HFFc6 (cell line): ENCODE measurements at regions not wholly inside any gene's neighbourhood (a gene's known extent, or its start where the extent isn't known, plus 50 kb on each side); places are given as distances from the start of the nearest gene placed in this dataset.

ENCODE experiments used
- DNase-seq: peaks from one replicate; pipeline ENCODE4 v3.0.0-alpha.2; 2018
- H3K27ac Mint-ChIP-seq: 2 replicates; pipeline ENCODE4 v1.8.0; 2020; ENCODE audit warnings: mild to moderate bottlenecking, mixed read lengths
- H3K27me3 Mint-ChIP-seq: 2 replicates; pipeline ENCODE4 v1.8.0; 2021; ENCODE audit warnings: mild to moderate bottlenecking, moderate library complexity, mixed read lengths; ENCODE audit not compliant: insufficient read depth
- H3K36me3 Mint-ChIP-seq: 2 replicates; pipeline ENCODE4 v1.8.0; 2021; ENCODE audit warnings: low read depth, mixed read lengths
- H3K4me1 Mint-ChIP-seq: 2 replicates; pipeline ENCODE4 v1.8.0; 2020; ENCODE audit warnings: low read depth, mixed read lengths
- H3K4me3 Mint-ChIP-seq: 2 replicates; pipeline ENCODE4 v1.8.0; 2020; ENCODE audit warnings: mild to moderate bottlenecking, moderate library complexity, mixed read lengths
- H3K9me3 Mint-ChIP-seq: 2 replicates; pipeline ENCODE4 v1.8.0; 2020; ENCODE audit warnings: mild to moderate bottlenecking, mixed read lengths
- CTCF ChIP-seq: fragments of 200-600 bp; sonication (generic); IDR thresholded peaks from 2 replicates; pipeline ENCODE4 v1.5.0; 2021; ENCODE audit warnings: antibody characterized with exemption, mild to moderate bottlenecking

- no peak for DNase-seq
- Mint-ChIP-seq H3K27ac (no peak overlapping the region), H3K4me1 (no peaks in the 10 kb centered on the region)
Observed at GRCh38 chr12:18818579-18819268, 80.8 kb downstream of the CAPZA3 start.

GRCh38 chr12:18819484-18819883 lies 81.6 kb downstream of the CAPZA3 start:
- no peak for TF ChIP-seq CTCF
- no peaks in the 10 kb centered on the region for H3K4me1 Mint-ChIP-seq
- no peaks in the 10 kb centered on the region for H3K36me3 Mint-ChIP-seq
- no peaks in the 10 kb centered on the region for H3K9me3 Mint-ChIP-seq
- H3K27ac Mint-ChIP-seq, result no peak overlapping the region
- no peak for DNase-seq
- H3K4me3 Mint-ChIP-seq, result no peak overlapping the region
- no peaks in the 10 kb centered on the region for H3K27me3 Mint-ChIP-seq

More at GRCh38 chr12:18818579-18819268, 80.8 kb downstream of the CAPZA3 start:
- H3K4me3 Mint-ChIP-seq, result no peak overlapping the region
- TF ChIP-seq CTCF, result no peak
- H3K9me3 Mint-ChIP-seq, result no peaks in the 10 kb centered on the region
- H3K36me3 Mint-ChIP-seq, result no peaks in the 10 kb centered on the region
- no peaks in the 10 kb centered on the region for H3K27me3 Mint-ChIP-seq

- H3K4me1 Mint-ChIP-seq, result no peaks in the 10 kb centered on the region
- H3K4me3 Mint-ChIP-seq, result no peak overlapping the region
Observed at GRCh38 chr12:18823461-18823860, 85.5 kb downstream of the CAPZA3 start.

GRCh38 chr12:18824287-18824686 lies 86.4 kb downstream of the CAPZA3 start:
- no peaks in the 10 kb centered on the region for H3K27me3 Mint-ChIP-seq
- peaks cover 11% of the 10 kb centered on the region for H3K9me3 Mint-ChIP-seq
- no peak for TF ChIP-seq CTCF
- H3K36me3 Mint-ChIP-seq, result peaks cover 3% of the 10 kb centered on the region; the same call in 1 of the 2 replicates
- no peak for DNase-seq
- H3K27ac Mint-ChIP-seq, result no peak overlapping the region
- no peaks in the 10 kb centered on the region for H3K4me1 Mint-ChIP-seq
- no peak overlapping the region for H3K4me3 Mint-ChIP-seq

More at GRCh38 chr12:18823461-18823860, 85.5 kb downstream of the CAPZA3 start:
- no peak for TF ChIP-seq CTCF
- H3K36me3 Mint-ChIP-seq, result no peaks in the 10 kb centered on the region
- H3K27ac Mint-ChIP-seq, result no peak overlapping the region
- peaks cover 3% of the 10 kb centered on the region for H3K9me3 Mint-ChIP-seq
- H3K27me3 Mint-ChIP-seq, result no peaks in the 10 kb centered on the region
- no peak for DNase-seq

- no peak for DNase-seq
- no peaks in the 10 kb centered on the region for H3K4me1 Mint-ChIP-seq
- H3K36me3 Mint-ChIP-seq, result peaks cover 4% of the 10 kb centered on the region; the same call in 1 of the 2 replicates
- no peak overlapping the region for H3K4me3 Mint-ChIP-seq
- H3K27me3 Mint-ChIP-seq, result no peaks in the 10 kb centered on the region
- H3K27ac Mint-ChIP-seq, result no peak overlapping the region
- TF ChIP-seq CTCF, result no peak
- peaks cover 15% of the 10 kb centered on the region for H3K9me3 Mint-ChIP-seq
Observed at GRCh38 chr12:18825138-18825537, 87.2 kb downstream of the CAPZA3 start.
